Esophagus muscularis mucosa (tissue), 4 donors: ENCODE measurements at regions not wholly inside any gene's neighbourhood (a gene's known extent, or its start where the extent isn't known, plus 50 kb on each side); places are given as distances from the start of the nearest gene placed in this dataset.

ENCODE experiments used
- CTCF ChIP-seq, 3 experiments: fragments of 200-600 bp in 2 of 3; fragments of 450-650 bp in 1 of 3; sonication (generic) in 2 of 3; IDR thresholded peaks; one replicate each; pipeline ENCODE4 v1.5.1; 2017 to 2019; ENCODE audit warnings: antibody characterized with exemption in 3 of 3, mild to moderate bottlenecking in 2 of 3, moderate library complexity in 1 of 3
- EP300 ChIP-seq: sonication (generic); formaldehyde crosslinking; IDR thresholded peaks from one replicate; pipeline ENCODE4 v1.6.1; 2017; ENCODE audit warnings: antibody characterized with exemption
- POLR2A ChIP-seq: fragments of 450-650 bp; IDR thresholded peaks from one replicate; pipeline ENCODE4 v1.6.1; 2017; ENCODE audit warnings: antibody characterized with exemption, moderate library complexity, mild to moderate bottlenecking, low read depth

GRCh38 chr15:93244696-93245660 lies 156.0 kb upstream of the RGMA start:
- no peak for TF ChIP-seq CTCF (IDR thresholded peaks at IDR 0.05)
- TF ChIP-seq POLR2A, result no peak
- no peak for TF ChIP-seq EP300
